ENCODE measurements at regions not wholly inside any gene's neighbourhood (a gene's known extent, or its start where the extent isn't known, plus 50 kb on each side); places are given as distances from the start of the nearest gene placed in this dataset.

- no peak for DNase-seq (ENCODE audit: low spot score in 2 of 2)
- Histone ChIP-seq H3K4me3 (no peak overlapping the region), H3K27me3 (no peaks in the 10 kb centered on the region), H3K27ac (no peak overlapping the region), H3K9me3 (no peaks in the 10 kb centered on the region), H3K36me3 (no peaks in the 10 kb centered on the region), H3K4me1 (no peaks in the 10 kb centered on the region)
- intact Hi-C loops (cut with DNase I): no loop called here
- no peak for TF ChIP-seq CTCF (IDR thresholded peaks at IDR 0.05)
These were observed 1448.4 kb upstream of the C9orf72 start for GRCh38 chr9:29021632-29022031.

GRCh38 chr9:29038332-29038731, 1465.1 kb upstream of the C9orf72 start:
- H3K27ac ChIP-seq: no peak overlapping the region
- no peaks in the 10 kb centered on the region for H3K4me1 ChIP-seq
- no peak for TF ChIP-seq CTCF (IDR thresholded peaks at IDR 0.05)
- no peaks in the 10 kb centered on the region for H3K36me3 ChIP-seq
- no peaks in the 10 kb centered on the region for H3K9me3 ChIP-seq
- no peaks in the 10 kb centered on the region for H3K27me3 ChIP-seq
- no peak overlapping the region for H3K4me3 ChIP-seq
- DNase-seq (ENCODE audit: low spot score in 2 of 2): no peak
- intact Hi-C loops (cut with DNase I): no loop called here

- Histone ChIP-seq H3K27ac (no peak overlapping the region), H3K9me3 (no peaks in the 10 kb centered on the region), H3K27me3 (no peaks in the 10 kb centered on the region), H3K4me3 (no peak overlapping the region), H3K36me3 (no peaks in the 10 kb centered on the region), H3K4me1 (no peaks in the 10 kb centered on the region)
- DNase-seq (ENCODE audit: low spot score in 2 of 2): no peak
- intact Hi-C loops (cut with DNase I): no loop called here
- no peak for TF ChIP-seq CTCF (IDR thresholded peaks at IDR 0.05)
These were observed 1466.0 kb upstream of the C9orf72 start for GRCh38 chr9:29039258-29039657.

GRCh38 chr9:29043072-29043471, 1469.8 kb upstream of the C9orf72 start:
- intact Hi-C loops (cut with DNase I): no loop called here
- no peak for DNase-seq (ENCODE audit: low spot score in 2 of 2)

GRCh38 chr9:29044959-29045358, 1471.7 kb upstream of the C9orf72 start:
- intact Hi-C loops (cut with DNase I): no loop called here
- no peaks in the 10 kb centered on the region for H3K4me1 ChIP-seq
- H3K9me3 ChIP-seq: no peaks in the 10 kb centered on the region
- H3K4me3 ChIP-seq: no peak overlapping the region
- no peak overlapping the region for H3K27ac ChIP-seq
- no peak for DNase-seq (ENCODE audit: low spot score in 2 of 2)
- no peaks in the 10 kb centered on the region for H3K27me3 ChIP-seq
- no peak for TF ChIP-seq CTCF (IDR thresholded peaks at IDR 0.05)
- H3K36me3 ChIP-seq: no peaks in the 10 kb centered on the region

More at GRCh38 chr9:29043072-29043471, 1469.8 kb upstream of the C9orf72 start:
- Histone ChIP-seq H3K36me3 (no peaks in the 10 kb centered on the region), H3K9me3 (no peaks in the 10 kb centered on the region), H3K27me3 (no peaks in the 10 kb centered on the region), H3K4me1 (no peaks in the 10 kb centered on the region), H3K4me3 (no peak overlapping the region), H3K27ac (no peak overlapping the region)
- TF ChIP-seq CTCF (IDR thresholded peaks at IDR 0.05): no peak

- DNase-seq (ENCODE audit: low spot score in 2 of 2): no peak
- no peak overlapping the region for H3K27ac ChIP-seq
- TF ChIP-seq CTCF (IDR thresholded peaks at IDR 0.05): no peak
These were observed 1486.8 kb upstream of the C9orf72 start for GRCh38 chr9:29060041-29060440.

More at GRCh38 chr9:29060041-29060440, 1486.8 kb upstream of the C9orf72 start:
- Histone ChIP-seq H3K4me3 (no peak overlapping the region), H3K27me3 (no peaks in the 10 kb centered on the region), H3K36me3 (no peaks in the 10 kb centered on the region), H3K9me3 (no peaks in the 10 kb centered on the region), H3K4me1 (no peaks in the 10 kb centered on the region)
- intact Hi-C loops (cut with DNase I): no loop called here

All from ascending aorta (tissue), 2 donors.